BJ (cell line): ENCODE measurements at regions not wholly inside any gene's neighbourhood (a gene's known extent, or its start where the extent isn't known, plus 50 kb on each side); places are given as distances from the start of the nearest gene placed in this dataset.

Experiments
- CTCF ChIA-PET: fragments of 350-600 bp; formaldehyde crosslinking; extraction: SDS; loops from one replicate; lab custom pipeline; 2021; ENCODE audit warnings: antibody characterized with exemption, inconsistent platforms; lab: Yijun Ruan, JAX
- POLR2A ChIA-PET: fragments of 300-600 bp; sonication (Branson Sonifier 250); formaldehyde crosslinking; extraction: SDS; loops from one replicate; lab custom pipeline; 2021; ENCODE audit warnings: antibody characterized with exemption; lab: Charles Lee
- DNase-seq: peaks from one replicate; pipeline ENCODE4 v3.0.0-alpha.2; 2011; ENCODE audit warnings: low read depth
- H3K27me3 ChIP-seq: 2 replicates; pipeline ENCODE4 v1.6.0; 2011; ENCODE audit warnings: low read length; ENCODE audit not compliant: control insufficient read depth, insufficient read depth
- H3K36me3 ChIP-seq: 2 replicates; pipeline ENCODE4 v1.5.1; 2011; ENCODE audit warnings: low read length; ENCODE audit not compliant: control insufficient read depth, insufficient read depth
- H3K4me3 ChIP-seq: 2 replicates; pipeline ENCODE4 v1.5.1; 2011; ENCODE audit warnings: low read depth, mild to moderate bottlenecking, control low read depth, low read length
- CTCF ChIP-seq: IDR thresholded peaks from 2 replicates; pipeline ENCODE4 v1.5.1; 2011; ENCODE audit warnings: low read depth, mild to moderate bottlenecking, control low read depth, inconsistent platforms, low read length, moderate library complexity; ENCODE audit not compliant: insufficient read depth

GRCh38 chr20:40307268-40307667 is 381.8 kb downstream of the MAFB start:
- no peaks in the 10 kb centered on the region for H3K36me3 ChIP-seq
- POLR2A ChIA-PET = no interaction called here
- CTCF ChIA-PET = interaction anchor here (1.7 kb wide), 1 partner anchor 9 kb away, joined by 5 read pairs; no protein-coding TSS in a partner anchor
- H3K27me3 ChIP-seq = no peaks in the 10 kb centered on the region
- H3K4me3 ChIP-seq = no peak overlapping the region
- no peak for DNase-seq
- TF ChIP-seq CTCF = no peak

- no peak for DNase-seq
- POLR2A ChIA-PET = no interaction called here
- no peak for TF ChIP-seq CTCF
- H3K4me3 ChIP-seq = no peak overlapping the region
- CTCF ChIA-PET = no interaction called here
- no peaks in the 10 kb centered on the region for H3K36me3 ChIP-seq
- no peaks in the 10 kb centered on the region for H3K27me3 ChIP-seq
Measured at GRCh38 chr20:40305303-40305702, 383.7 kb downstream of the MAFB start.

- TF ChIP-seq CTCF = no peak
- DNase-seq = no peak
- Histone ChIP-seq H3K4me3 (no peak overlapping the region), H3K36me3 (no peaks in the 10 kb centered on the region), H3K27me3 (no peaks in the 10 kb centered on the region)
- ChIA-PET POLR2A (no interaction called here), CTCF (no interaction called here)
Measured at GRCh38 chr20:40304119-40304613, 384.9 kb downstream of the MAFB start.

- no peak for TF ChIP-seq CTCF
- no peaks in the 10 kb centered on the region for H3K27me3 ChIP-seq
- no peak for DNase-seq
- no peaks in the 10 kb centered on the region for H3K36me3 ChIP-seq
- CTCF ChIA-PET = no interaction called here
- H3K4me3 ChIP-seq = no peak overlapping the region
- POLR2A ChIA-PET = no interaction called here
Measured at GRCh38 chr20:40294747-40295146, 394.3 kb downstream of the MAFB start.

GRCh38 chr20:40294175-40294574 is 394.9 kb downstream of the MAFB start:
- ChIA-PET CTCF (no interaction called here), POLR2A (no interaction called here)
- no peaks in the 10 kb centered on the region for H3K36me3 ChIP-seq
- H3K4me3 ChIP-seq = no peak overlapping the region
- no peaks in the 10 kb centered on the region for H3K27me3 ChIP-seq
- no peak for TF ChIP-seq CTCF
- DNase-seq = no peak
